GM23338 (cell line): ENCODE measurements at regions not wholly inside any gene's neighbourhood (a gene's known extent, or its start where the extent isn't known, plus 50 kb on each side); places are given as distances from the start of the nearest gene placed in this dataset.

Experiments
- ATAC-seq: fragments of 200-7000 bp; cut with Tn5 transposase; 3 replicates; pipeline ENCODE4 v1.9.1; 2020
- DNase-seq: peaks from one replicate; pipeline ENCODE4 v3.0.0-alpha.2; 2015; ENCODE audit warnings: low spot score
- H2AFZ ChIP-seq: fragments of 200-600 bp; sonication (generic); 2 replicates; pipeline ENCODE4 v1.8.0; 2016; ENCODE audit warnings: antibody characterized with exemption, mild to moderate bottlenecking, moderate library complexity
- H3F3A ChIP-seq: fragments of 200-600 bp; sonication (generic); replicated peaks from 2 replicates; pipeline ENCODE4 v1.8.0; 2017; ENCODE audit warnings: antibody characterized with exemption, mixed run types, low read depth
- H3K27ac ChIP-seq: fragments of 200-600 bp; sonication (generic); 2 replicates; pipeline ENCODE4 v1.6.1; 2016; ENCODE audit warnings: low read depth
- H3K27me3 ChIP-seq: fragments of 200-600 bp; sonication (generic); 2 replicates; pipeline ENCODE4 v1.8.0; 2016; ENCODE audit warnings: mild to moderate bottlenecking, mixed run types, moderate library complexity; ENCODE audit not compliant: insufficient read depth
- H3K36me3 ChIP-seq: fragments of 200-600 bp; sonication (generic); 2 replicates; pipeline ENCODE4 v1.8.0; 2016; ENCODE audit warnings: mild to moderate bottlenecking; ENCODE audit not compliant: insufficient read depth
- H3K4me1 ChIP-seq: fragments of 200-600 bp; sonication (generic); 2 replicates; pipeline ENCODE4 v1.8.0; 2016; ENCODE audit warnings: mild to moderate bottlenecking, moderate library complexity; ENCODE audit not compliant: insufficient read depth
- H3K4me2 ChIP-seq: fragments of 200-600 bp; sonication (generic); 2 replicates; pipeline ENCODE4 v1.7.1; 2017; ENCODE audit warnings: mixed run types
- H3K4me3 ChIP-seq: fragments of 200-600 bp; sonication (generic); 2 replicates; pipeline ENCODE4 v1.6.1; 2016; ENCODE audit warnings: mixed run types
- H3K79me2 ChIP-seq: fragments of 200-600 bp; sonication (generic); replicated peaks from 2 replicates; pipeline ENCODE4 v1.8.0; 2017; ENCODE audit warnings: mild to moderate bottlenecking; ENCODE audit not compliant: insufficient read depth
- H3K9me2 ChIP-seq: fragments of 200-600 bp; sonication (generic); 2 replicates; pipeline ENCODE4 v1.8.0; 2017; ENCODE audit not compliant: insufficient read depth
- H4K20me1 ChIP-seq: fragments of 200-600 bp; sonication (generic); replicated peaks from 2 replicates; pipeline ENCODE4 v1.8.0; 2017; ENCODE audit warnings: mild to moderate bottlenecking; ENCODE audit not compliant: insufficient read depth
- H3K27ac Mint-ChIP-seq: 2 replicates; pipeline ENCODE4 v1.8.0; 2020; ENCODE audit warnings: inconsistent platforms, mild to moderate bottlenecking, moderate library complexity, mixed read lengths
- H3K27me3 Mint-ChIP-seq: 3 replicates; pipeline ENCODE4 v1.8.0; 2022; ENCODE audit warnings: low read depth, mild to moderate bottlenecking, moderate library complexity, mixed read lengths, inconsistent platforms; ENCODE audit not compliant: insufficient read depth, poor library complexity
- H3K36me3 Mint-ChIP-seq: 3 replicates; pipeline ENCODE4 v1.8.0; 2021; ENCODE audit warnings: low read depth, mild to moderate bottlenecking, inconsistent platforms, moderate library complexity, mixed read lengths
- H3K4me1 Mint-ChIP-seq: 3 replicates; pipeline ENCODE4 v1.8.0; 2020; ENCODE audit warnings: mild to moderate bottlenecking, inconsistent platforms, mixed read lengths
- H3K4me3 Mint-ChIP-seq: 3 replicates; pipeline ENCODE4 v1.8.0; 2021; ENCODE audit warnings: moderate library complexity, mild to moderate bottlenecking, inconsistent platforms, mixed read lengths
- H3K9me3 Mint-ChIP-seq: 3 replicates; pipeline ENCODE4 v1.8.0; 2020; ENCODE audit warnings: moderate library complexity, mild to moderate bottlenecking, inconsistent platforms, mixed read lengths
- CREB1 ChIP-seq: fragments of 250-450 bp; sonication (Bioruptor Pico); IDR thresholded peaks from 2 replicates; pipeline ENCODE4 v1.5.0; 2020; ENCODE audit warnings: low read depth, mild to moderate bottlenecking, moderate library complexity
- EZH2 ChIP-seq: fragments of 200-600 bp; sonication (generic); IDR thresholded peaks from one replicate; pipeline ENCODE4 v1.8.0; 2017; ENCODE audit warnings: antibody characterized with exemption, mild to moderate bottlenecking, low read depth; ENCODE audit not compliant: unreplicated experiment
- EZH2phosphoT487 ChIP-seq: fragments of 200-600 bp; sonication (generic); IDR thresholded peaks from one replicate; pipeline ENCODE4 v1.8.1; 2018; ENCODE audit warnings: antibody characterized with exemption; ENCODE audit not compliant: unreplicated experiment
- JUNB ChIP-seq: IDR thresholded peaks from one replicate; pipeline ENCODE4 v1.6.1; 2016; ENCODE audit warnings: antibody characterized with exemption; ENCODE audit not compliant: unreplicated experiment
- NANOG ChIP-seq: IDR thresholded peaks from 2 replicates; pipeline ENCODE4 v1.6.1; 2016; ENCODE audit warnings: antibody characterized with exemption, borderline replicate concordance
- POLR2AphosphoS5 ChIP-seq: IDR thresholded peaks from 2 replicates; pipeline ENCODE4 v1.6.1; 2016; ENCODE audit warnings: antibody characterized with exemption, low read depth
- STAT1 ChIP-seq: IDR thresholded peaks from one replicate; pipeline ENCODE4 v1.6.1; 2016; ENCODE audit warnings: antibody characterized with exemption; ENCODE audit not compliant: unreplicated experiment
- ZNF114 ChIP-seq: fragments of 250-450 bp; sonication (Bioruptor Pico); IDR thresholded peaks from 2 replicates; pipeline ENCODE4 v1.5.0; 2020; ENCODE audit warnings: mild to moderate bottlenecking, moderate library complexity
- ZNF331 ChIP-seq: fragments of 250-450 bp; sonication (Bioruptor Pico); IDR thresholded peaks from 2 replicates; pipeline ENCODE4 v1.5.0; 2020; ENCODE audit warnings: low read depth, mild to moderate bottlenecking, moderate library complexity
- TF ChIP-seq, protein P1 (sequence below), 2 experiments: fragments of 200-600 bp in 1 of 2; sonication (generic) in 1 of 2; conservative IDR thresholded peaks; 2 replicates each; pipeline versions ENCODE4 v1.5.1 to v1.6.1; 2016 to 2017; ENCODE audit warnings: antibody characterized with exemption in 2 of 2, low read depth in 2 of 2, mild to moderate bottlenecking in 2 of 2, moderate library complexity in 1 of 2
- TF ChIP-seq, protein P2 (sequence below): IDR thresholded peaks from one replicate; pipeline ENCODE4 v1.6.1; 2018; ENCODE audit warnings: antibody characterized with exemption; ENCODE audit not compliant: unreplicated experiment
- TF ChIP-seq, protein P3 (sequence below): fragments of 250-450 bp; sonication (Bioruptor Pico); IDR thresholded peaks from 2 replicates; pipeline ENCODE4 v1.5.0; 2020; ENCODE audit warnings: mild to moderate bottlenecking, moderate library complexity
- TF ChIP-seq, protein P4 (sequence below): IDR thresholded peaks from 2 replicates; pipeline ENCODE4 v1.6.1; 2016; ENCODE audit warnings: antibody characterized with exemption

DNA sequence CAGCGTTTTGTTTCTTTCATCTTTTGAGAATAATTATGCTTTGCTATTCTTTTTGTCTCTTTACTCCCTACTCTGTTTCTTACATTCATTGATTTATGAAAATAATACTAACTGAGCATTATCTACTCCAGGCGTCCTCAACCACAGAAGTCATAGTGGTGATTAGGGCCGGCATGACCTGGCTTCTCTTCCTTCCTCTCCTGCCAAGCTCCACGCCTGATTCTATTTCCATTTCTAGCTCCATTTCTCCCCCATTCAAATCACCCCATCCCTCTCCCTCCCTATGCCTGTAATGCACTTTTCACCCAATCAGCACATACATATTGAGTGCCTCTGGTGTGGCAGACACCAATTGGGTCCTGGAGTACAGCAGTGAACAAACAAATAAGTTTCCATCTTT, 183.2 kb upstream of the GPR12 start:
- Histone ChIP-seq H3K4me1 (no peaks in the 10 kb centered on the region), H4K20me1 (no peaks in the 10 kb centered on the region; the same call in 1 of the 2 replicates), H3K4me3 (no peak overlapping the region), H3K4me2 (no peak overlapping the region), H3K27ac (no peak overlapping the region), H3K9me2 (no peaks in the 10 kb centered on the region), H2AFZ (no peak overlapping the region), H3K27me3 (no peaks in the 10 kb centered on the region), H3K79me2 (no peaks in the 10 kb centered on the region), H3K36me3 (no peaks in the 10 kb centered on the region), H3F3A (no peaks in the 10 kb centered on the region)
- Mint-ChIP-seq H3K9me3 (no peaks in the 10 kb centered on the region), H3K4me3 (no peak overlapping the region), H3K27ac (no peak overlapping the region), H3K4me1 (peaks cover 5% of the 10 kb centered on the region), H3K36me3 (no peaks in the 10 kb centered on the region), H3K27me3 (no peaks in the 10 kb centered on the region)
- TF ChIP-seq ZNF331 (CRISPR knock-in tag), result no peak
- no peak for TF ChIP-seq POLR2AphosphoS5
- TF ChIP-seq, protein P1, sequence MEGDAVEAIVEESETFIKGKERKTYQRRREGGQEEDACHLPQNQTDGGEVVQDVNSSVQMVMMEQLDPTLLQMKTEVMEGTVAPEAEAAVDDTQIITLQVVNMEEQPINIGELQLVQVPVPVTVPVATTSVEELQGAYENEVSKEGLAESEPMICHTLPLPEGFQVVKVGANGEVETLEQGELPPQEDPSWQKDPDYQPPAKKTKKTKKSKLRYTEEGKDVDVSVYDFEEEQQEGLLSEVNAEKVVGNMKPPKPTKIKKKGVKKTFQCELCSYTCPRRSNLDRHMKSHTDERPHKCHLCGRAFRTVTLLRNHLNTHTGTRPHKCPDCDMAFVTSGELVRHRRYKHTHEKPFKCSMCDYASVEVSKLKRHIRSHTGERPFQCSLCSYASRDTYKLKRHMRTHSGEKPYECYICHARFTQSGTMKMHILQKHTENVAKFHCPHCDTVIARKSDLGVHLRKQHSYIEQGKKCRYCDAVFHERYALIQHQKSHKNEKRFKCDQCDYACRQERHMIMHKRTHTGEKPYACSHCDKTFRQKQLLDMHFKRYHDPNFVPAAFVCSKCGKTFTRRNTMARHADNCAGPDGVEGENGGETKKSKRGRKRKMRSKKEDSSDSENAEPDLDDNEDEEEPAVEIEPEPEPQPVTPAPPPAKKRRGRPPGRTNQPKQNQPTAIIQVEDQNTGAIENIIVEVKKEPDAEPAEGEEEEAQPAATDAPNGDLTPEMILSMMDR (conservative IDR thresholded peaks at IDR 0.05; ENCODE audit: low read depth in 2 of 2), result no peak
- no peak for TF ChIP-seq ZNF114 (CRISPR knock-in tag)
- TF ChIP-seq, protein P2, sequence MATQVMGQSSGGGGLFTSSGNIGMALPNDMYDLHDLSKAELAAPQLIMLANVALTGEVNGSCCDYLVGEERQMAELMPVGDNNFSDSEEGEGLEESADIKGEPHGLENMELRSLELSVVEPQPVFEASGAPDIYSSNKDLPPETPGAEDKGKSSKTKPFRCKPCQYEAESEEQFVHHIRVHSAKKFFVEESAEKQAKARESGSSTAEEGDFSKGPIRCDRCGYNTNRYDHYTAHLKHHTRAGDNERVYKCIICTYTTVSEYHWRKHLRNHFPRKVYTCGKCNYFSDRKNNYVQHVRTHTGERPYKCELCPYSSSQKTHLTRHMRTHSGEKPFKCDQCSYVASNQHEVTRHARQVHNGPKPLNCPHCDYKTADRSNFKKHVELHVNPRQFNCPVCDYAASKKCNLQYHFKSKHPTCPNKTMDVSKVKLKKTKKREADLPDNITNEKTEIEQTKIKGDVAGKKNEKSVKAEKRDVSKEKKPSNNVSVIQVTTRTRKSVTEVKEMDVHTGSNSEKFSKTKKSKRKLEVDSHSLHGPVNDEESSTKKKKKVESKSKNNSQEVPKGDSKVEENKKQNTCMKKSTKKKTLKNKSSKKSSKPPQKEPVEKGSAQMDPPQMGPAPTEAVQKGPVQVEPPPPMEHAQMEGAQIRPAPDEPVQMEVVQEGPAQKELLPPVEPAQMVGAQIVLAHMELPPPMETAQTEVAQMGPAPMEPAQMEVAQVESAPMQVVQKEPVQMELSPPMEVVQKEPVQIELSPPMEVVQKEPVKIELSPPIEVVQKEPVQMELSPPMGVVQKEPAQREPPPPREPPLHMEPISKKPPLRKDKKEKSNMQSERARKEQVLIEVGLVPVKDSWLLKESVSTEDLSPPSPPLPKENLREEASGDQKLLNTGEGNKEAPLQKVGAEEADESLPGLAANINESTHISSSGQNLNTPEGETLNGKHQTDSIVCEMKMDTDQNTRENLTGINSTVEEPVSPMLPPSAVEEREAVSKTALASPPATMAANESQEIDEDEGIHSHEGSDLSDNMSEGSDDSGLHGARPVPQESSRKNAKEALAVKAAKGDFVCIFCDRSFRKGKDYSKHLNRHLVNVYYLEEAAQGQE, result no peak
- no peak for TF ChIP-seq STAT1
- no peak for TF ChIP-seq EZH2
- TF ChIP-seq, protein P3, sequence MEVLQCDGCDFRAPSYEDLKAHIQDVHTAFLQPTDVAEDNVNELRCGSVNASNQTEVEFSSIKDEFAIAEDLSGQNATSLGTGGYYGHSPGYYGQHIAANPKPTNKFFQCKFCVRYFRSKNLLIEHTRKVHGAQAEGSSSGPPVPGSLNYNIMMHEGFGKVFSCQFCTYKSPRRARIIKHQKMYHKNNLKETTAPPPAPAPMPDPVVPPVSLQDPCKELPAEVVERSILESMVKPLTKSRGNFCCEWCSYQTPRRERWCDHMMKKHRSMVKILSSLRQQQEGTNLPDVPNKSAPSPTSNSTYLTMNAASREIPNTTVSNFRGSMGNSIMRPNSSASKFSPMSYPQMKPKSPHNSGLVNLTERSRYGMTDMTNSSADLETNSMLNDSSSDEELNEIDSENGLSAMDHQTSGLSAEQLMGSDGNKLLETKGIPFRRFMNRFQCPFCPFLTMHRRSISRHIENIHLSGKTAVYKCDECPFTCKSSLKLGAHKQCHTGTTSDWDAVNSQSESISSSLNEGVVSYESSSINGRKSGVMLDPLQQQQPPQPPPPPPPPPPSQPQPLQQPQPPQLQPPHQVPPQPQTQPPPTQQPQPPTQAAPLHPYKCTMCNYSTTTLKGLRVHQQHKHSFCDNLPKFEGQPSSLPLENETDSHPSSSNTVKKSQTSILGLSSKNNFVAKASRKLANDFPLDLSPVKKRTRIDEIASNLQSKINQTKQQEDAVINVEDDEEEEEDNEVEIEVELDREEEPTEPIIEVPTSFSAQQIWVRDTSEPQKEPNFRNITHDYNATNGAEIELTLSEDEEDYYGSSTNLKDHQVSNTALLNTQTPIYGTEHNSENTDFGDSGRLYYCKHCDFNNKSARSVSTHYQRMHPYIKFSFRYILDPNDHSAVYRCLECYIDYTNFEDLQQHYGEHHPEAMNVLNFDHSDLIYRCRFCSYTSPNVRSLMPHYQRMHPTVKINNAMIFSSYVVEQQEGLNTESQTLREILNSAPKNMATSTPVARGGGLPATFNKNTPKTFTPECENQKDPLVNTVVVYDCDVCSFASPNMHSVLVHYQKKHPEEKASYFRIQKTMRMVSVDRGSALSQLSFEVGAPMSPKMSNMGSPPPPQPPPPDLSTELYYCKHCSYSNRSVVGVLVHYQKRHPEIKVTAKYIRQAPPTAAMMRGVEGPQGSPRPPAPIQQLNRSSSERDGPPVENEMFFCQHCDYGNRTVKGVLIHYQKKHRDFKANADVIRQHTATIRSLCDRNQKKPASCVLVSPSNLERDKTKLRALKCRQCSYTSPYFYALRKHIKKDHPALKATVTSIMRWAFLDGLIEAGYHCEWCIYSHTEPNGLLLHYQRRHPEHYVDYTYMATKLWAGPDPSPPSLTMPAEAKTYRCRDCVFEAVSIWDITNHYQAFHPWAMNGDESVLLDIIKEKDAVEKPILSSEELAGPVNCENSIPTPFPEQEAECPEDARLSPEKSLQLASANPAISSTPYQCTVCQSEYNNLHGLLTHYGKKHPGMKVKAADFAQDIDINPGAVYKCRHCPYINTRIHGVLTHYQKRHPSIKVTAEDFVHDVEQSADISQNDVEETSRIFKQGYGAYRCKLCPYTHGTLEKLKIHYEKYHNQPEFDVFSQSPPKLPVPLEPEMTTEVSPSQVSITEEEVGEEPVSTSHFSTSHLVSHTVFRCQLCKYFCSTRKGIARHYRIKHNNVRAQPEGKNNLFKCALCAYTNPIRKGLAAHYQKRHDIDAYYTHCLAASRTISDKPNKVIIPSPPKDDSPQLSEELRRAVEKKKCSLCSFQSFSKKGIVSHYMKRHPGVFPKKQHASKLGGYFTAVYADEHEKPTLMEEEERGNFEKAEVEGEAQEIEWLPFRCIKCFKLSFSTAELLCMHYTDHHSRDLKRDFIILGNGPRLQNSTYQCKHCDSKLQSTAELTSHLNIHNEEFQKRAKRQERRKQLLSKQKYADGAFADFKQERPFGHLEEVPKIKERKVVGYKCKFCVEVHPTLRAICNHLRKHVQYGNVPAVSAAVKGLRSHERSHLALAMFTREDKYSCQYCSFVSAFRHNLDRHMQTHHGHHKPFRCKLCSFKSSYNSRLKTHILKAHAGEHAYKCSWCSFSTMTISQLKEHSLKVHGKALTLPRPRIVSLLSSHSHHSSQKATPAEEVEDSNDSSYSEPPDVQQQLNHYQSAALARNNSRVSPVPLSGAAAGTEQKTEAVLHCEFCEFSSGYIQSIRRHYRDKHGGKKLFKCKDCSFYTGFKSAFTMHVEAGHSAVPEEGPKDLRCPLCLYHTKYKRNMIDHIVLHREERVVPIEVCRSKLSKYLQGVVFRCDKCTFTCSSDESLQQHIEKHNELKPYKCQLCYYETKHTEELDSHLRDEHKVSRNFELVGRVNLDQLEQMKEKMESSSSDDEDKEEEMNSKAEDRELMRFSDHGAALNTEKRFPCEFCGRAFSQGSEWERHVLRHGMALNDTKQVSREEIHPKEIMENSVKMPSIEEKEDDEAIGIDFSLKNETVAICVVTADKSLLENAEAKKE, result no peak
- TF ChIP-seq EZH2phosphoT487, result no peak
- no peak for TF ChIP-seq JUNB
- TF ChIP-seq, protein P4, sequence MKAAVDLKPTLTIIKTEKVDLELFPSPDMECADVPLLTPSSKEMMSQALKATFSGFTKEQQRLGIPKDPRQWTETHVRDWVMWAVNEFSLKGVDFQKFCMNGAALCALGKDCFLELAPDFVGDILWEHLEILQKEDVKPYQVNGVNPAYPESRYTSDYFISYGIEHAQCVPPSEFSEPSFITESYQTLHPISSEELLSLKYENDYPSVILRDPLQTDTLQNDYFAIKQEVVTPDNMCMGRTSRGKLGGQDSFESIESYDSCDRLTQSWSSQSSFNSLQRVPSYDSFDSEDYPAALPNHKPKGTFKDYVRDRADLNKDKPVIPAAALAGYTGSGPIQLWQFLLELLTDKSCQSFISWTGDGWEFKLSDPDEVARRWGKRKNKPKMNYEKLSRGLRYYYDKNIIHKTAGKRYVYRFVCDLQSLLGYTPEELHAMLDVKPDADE, result no peak
- TF ChIP-seq NANOG, result no peak
- no peak for TF ChIP-seq CREB1
- ATAC-seq (no peak), DNase-seq (no peak)
